Stimulated activated CD4-positive, alpha-beta T cell treated with anti-CD3 and anti-CD28 coated beads, Interleukin-4, amount 100 ng/mL, for 24 hours (primary cell): ENCODE measurements at regions not wholly inside any gene's neighbourhood (a gene's known extent, or its start where the extent isn't known, plus 50 kb on each side); places are given as distances from the start of the nearest gene placed in this dataset.
"Not testable (repeated sequence)": the region's sequence is repeated elsewhere in the genome, so short reads cannot be mapped to it uniquely, and the experiment has no call there.

ENCODE experiments used
- DNase-seq: peaks from one replicate; pipeline ENCODE4 v3.0.0-alpha.2; 2020

GRCh38 chr9:80498001-80498555, 926.3 kb downstream of the TLE4 start:
- no peak for DNase-seq

DNA sequence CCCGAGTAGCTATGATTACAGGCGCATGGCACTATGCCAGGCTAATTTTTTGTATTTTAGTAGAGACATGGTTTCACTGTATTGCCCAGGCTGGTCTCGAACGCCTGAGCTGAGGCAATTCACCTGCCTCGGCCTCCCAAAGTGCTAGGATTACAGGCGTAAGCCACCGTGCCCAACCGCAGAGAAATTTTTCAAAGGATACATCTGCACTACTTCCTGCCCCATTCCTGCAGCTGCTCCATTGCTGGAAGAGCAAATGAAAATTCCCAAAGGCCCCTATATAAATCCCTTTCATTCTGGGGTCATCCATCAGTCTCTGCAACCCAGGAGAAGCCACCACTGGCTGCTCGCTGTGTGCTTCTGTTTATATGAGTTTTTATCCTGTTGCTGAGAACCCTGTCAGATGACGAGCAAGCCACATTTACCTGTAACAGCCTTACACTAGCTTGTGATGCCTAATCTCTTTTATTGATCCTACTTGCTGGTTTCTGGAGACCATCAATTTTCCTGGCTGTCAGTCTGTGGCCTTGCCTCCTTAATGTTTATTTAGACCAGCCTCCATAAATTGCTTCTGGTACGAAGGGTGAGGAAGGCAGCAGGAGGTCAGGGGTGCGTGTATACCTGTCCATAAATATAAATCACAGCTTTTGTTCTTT, 925.3 kb downstream of the TLE4 start:
- no peak for DNase-seq

GRCh38 chr9:80493258-80493657, 921.5 kb downstream of the TLE4 start:
- no peak for DNase-seq

DNA sequence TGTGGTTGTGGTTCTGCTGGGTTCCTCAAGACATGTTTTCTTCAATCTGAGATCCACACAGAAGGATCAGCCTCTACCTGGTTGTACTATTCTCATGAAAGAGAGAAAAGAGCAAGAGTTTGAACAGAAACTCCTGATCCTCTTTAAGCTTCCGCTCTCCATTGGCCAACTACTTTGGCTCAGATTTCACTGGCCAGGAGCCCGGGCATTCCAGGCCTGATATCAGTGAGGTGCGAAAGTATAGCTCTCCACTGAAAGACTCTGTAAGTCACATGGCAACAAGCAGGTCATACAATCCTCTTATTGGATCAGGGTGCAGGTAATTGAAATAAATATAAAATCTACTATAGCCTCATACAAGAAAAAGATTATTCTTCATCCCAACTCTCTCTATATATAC, 920.5 kb downstream of the TLE4 start:
- DNase-seq: no peak

GRCh38 chr9:80491086-80491696, 919.4 kb downstream of the TLE4 start:
- no peak for DNase-seq

GRCh38 chr9:80489329-80489728, 917.6 kb downstream of the TLE4 start:
- no peak for DNase-seq

DNA sequence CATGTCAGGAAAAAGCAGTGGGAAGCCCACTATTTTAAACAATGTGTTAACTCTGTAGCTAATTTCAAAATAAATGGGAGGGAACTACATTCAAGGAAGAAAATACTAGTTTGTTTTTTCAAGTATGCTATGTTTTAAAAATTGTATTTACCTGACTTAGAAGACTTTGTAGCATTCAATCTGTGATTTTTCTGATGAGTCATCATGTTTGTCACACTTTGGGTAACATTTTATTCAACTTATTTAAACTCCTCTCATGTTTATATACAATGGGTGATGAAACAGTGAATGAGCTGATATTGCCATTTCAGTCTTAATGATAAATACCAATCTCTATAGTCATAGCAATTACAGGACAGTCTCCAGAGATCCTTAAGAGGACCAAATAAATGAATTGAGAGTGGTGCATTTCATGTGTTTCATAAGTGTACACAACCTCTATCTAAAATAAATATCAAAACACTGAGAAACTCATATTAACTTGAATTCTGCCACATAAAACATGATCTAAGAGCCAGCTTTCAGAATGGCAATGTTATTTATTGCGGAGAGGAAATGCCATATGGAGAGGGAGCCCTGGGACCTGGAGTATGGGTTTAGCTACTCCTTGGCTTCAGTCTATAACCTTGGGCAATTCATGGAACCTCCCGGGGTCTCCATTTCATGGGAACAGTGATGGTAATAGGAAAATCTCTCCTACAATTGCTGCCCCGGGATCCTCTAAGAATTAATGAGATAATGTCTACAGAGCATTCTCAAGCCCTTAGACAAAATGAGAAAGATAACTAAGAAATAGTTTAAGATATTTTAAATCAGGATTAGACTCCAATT, 913.9 kb downstream of the TLE4 start:
- no peak for DNase-seq

- not testable (repeated sequence) for DNase-seq
Measured at GRCh38 chr9:80482251-80482650, 910.5 kb downstream of the TLE4 start.

DNA sequence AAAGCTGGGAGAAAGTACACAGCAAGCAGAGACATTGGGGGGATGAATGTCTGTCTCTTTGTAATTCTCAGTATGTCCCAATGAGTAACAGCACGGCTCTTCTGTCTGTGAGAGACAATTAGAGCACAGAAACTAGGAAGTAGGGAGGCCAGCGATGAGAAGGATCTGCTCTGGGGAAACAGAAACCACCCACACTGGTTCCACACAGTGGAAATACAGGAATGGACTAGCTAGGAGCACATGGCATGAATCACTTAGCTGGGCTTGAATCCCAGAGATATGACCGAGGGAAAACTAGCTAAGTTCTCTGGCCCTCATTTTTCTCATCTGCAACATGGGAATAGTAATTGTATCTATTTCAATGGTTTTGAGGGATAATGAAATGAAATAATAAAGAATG, 895.9 kb downstream of the TLE4 start:
- DNase-seq: no peak

- DNase-seq: no peak
Measured at GRCh38 chr9:80465556-80465955, 893.8 kb downstream of the TLE4 start.

- no peak for DNase-seq
Measured at GRCh38 chr9:80449513-80449912, 877.7 kb downstream of the TLE4 start.

GRCh38 chr9:80448996-80449395, 877.2 kb downstream of the TLE4 start:
- DNase-seq: no peak

GRCh38 chr9:80447876-80448275, 876.1 kb downstream of the TLE4 start:
- DNase-seq: no peak

- DNase-seq: no peak
Measured at GRCh38 chr9:80440724-80441123, 869.0 kb downstream of the TLE4 start.

GRCh38 chr9:80437825-80438224, 866.1 kb downstream of the TLE4 start:
- no peak for DNase-seq

DNA sequence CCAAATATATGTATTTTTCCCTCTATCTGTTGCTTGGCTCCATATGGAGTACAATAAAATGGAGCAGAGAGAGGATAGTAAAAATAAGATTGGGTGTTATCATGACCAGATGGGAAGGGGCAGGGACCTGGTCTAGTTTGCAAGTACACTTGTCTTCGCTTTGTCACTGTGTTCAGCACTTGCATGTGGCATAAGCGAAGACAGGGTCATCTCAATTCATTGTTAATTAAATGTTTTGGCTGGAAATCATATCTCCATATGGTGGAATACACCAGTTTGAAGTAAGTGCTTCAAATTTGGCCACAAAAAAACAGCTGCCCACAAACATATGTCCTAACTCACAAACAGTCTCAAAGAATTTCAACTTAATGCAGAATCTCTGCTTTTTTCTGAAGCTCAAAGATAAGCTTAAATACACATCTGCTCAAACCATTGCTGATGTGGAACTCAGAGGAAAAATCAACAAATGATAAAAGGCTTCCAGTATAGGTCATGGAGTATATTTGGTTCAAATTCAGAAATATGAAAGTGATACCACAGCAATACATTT, 865.4 kb downstream of the TLE4 start:
- no peak for DNase-seq

DNA sequence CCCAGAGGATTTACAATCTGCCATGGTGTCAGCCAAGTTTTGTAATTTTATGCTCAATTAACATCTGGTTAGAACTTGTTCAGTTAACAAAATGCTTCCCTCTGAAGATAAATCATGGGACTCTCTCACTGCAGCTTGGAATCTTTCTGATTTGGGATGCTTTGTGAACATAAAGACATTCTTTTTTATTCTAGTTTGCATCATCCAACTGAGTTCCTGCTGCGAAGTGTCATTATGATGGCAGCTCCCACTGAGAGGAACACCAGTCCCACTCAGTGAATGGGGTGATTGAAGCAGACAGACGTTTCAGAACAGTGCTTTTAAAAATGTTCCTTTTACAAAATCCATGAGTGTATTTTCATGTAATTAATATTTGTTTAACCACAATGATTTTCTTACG, 863.8 kb downstream of the TLE4 start:
- no peak for DNase-seq

- DNase-seq: no peak
Measured at GRCh38 chr9:80426992-80427391, 855.2 kb downstream of the TLE4 start.

DNA sequence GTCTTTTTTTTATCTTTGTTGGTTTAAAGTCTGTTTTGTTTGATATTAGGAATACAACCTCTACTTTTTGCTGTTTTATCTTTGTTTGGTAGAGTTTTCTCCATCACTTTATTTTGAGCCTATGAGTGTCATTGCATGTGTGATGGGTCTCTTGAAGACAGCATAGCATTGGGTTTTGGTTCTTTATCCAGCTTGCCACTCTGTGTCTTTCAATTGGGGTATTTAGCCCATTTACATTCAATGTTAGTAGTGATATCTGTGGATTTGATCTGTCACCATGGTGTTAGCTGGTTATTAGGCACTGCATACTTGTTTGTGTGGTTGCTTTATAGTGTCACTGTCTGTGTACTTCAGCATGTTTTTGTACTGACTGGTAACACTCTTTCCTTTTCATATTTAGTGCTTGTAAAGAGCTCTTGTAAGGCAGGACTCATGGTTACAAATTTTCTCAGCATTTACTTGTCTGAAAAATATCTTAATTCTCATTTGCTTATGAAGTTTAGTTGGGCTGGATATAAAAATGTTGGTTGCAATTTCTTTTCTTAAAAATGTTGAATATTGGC, 845.5 kb downstream of the TLE4 start:
- no peak for DNase-seq

- no peak for DNase-seq
Measured at GRCh38 chr9:80410106-80410505, 838.3 kb downstream of the TLE4 start.

GRCh38 chr9:80407220-80407619, 835.5 kb downstream of the TLE4 start:
- DNase-seq: no peak

GRCh38 chr9:80401243-80401642, 829.5 kb downstream of the TLE4 start:
- DNase-seq: no peak

DNA sequence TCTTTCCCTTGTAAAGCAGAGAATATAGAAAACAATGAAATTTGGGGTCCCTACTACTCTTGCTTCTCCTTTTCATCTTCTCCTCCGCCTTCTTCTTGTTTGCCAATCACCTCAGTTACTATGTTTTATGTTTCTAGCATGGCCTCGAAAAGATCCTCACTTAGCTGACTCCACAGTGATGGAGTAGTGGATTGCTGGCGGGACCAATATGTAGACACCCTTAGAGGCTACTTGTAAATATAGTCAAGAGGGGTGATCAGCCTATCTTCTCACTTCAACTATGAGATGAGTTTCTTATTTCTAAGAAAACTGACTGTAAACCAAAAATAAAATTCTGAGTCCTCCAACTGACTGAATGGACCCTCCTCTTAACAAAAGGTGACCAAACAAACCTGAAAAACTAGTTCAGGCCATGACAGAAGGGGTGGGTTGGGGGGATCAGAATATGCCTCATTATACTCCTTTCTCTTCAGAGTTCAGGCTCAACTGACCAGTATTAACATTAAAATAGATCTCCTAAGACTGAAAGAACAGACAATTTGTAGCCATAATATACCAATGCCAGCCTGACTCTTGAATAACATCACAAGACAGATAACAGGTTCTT, 829.0 kb downstream of the TLE4 start:
- DNase-seq: no peak
